ENCODE measurements at regions not wholly inside any gene's neighbourhood (a gene's known extent, or its start where the extent isn't known, plus 50 kb on each side); places are given as distances from the start of the nearest gene placed in this dataset.
A peak's percentile ranks its signal among the peaks of the same experiment; 100 is the strongest.
"Not testable (repeated sequence)": the region's sequence is repeated elsewhere in the genome, so short reads cannot be mapped to it uniquely, and the experiment has no call there.

DNA sequence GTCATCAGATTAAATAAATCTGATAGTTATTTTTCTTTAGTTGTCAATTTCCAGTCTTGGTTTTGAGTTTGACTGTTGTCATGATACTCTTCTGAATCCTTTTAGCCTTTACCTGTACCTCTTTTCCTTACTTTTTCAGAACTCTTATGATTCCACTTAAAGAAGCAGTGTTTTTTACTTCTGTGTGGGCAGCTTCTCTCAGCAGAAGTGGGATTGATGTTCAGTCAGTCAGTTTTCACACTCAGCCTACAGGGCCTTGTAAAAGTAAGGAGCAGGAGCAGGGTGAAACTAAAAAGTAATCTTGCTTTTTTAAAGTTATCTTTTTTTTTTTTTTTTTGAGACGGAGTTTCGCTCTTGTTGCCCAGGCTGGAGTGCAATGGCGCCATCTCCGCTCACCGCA lies 75.1 kb downstream of the HAUS1 start:
- DNase-seq (ENCODE audit: insufficient read length, low spot score) (no peak), FAIRE-seq (no peak)
- TF ChIP-seq, protein P1, sequence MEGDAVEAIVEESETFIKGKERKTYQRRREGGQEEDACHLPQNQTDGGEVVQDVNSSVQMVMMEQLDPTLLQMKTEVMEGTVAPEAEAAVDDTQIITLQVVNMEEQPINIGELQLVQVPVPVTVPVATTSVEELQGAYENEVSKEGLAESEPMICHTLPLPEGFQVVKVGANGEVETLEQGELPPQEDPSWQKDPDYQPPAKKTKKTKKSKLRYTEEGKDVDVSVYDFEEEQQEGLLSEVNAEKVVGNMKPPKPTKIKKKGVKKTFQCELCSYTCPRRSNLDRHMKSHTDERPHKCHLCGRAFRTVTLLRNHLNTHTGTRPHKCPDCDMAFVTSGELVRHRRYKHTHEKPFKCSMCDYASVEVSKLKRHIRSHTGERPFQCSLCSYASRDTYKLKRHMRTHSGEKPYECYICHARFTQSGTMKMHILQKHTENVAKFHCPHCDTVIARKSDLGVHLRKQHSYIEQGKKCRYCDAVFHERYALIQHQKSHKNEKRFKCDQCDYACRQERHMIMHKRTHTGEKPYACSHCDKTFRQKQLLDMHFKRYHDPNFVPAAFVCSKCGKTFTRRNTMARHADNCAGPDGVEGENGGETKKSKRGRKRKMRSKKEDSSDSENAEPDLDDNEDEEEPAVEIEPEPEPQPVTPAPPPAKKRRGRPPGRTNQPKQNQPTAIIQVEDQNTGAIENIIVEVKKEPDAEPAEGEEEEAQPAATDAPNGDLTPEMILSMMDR (IDR thresholded peaks at IDR 0.05; ENCODE audit: insufficient read depth, missing control alignments) = no peak

DNA sequence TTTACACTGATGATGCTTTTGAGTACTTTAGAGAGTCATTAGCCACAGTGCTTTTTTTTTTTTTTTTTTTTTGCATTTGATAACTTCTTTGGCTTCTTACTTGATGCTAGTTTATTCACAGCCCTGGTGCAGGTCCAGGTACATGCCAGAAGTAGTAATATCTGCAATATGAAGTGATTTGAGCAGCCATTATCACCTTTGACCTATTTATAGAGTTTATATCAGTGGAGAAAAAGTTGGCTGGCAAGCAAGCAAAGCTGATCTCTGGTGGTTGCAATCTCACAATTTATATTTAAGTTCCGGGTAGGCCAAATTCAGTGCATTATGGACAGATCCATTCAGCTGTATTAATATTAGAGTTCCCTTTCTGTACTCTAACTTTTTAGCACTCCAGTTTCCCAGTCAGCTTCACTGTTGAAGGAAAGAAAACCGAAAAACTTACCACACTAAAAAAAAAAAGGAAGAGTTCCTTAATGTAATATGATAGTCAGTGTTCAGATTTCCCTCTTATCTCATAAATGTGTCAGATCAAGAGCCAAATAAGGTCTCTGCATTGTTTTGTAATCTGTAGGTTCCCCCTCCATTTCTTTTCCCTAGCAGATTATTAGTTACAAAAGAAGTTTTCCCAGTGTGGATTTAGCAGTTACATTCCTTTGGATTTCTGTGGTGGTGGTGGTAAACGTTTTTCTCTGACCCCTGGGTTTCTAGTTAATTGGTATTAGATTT lies 78.6 kb downstream of the HAUS1 start:
- no peak for DNase-seq (ENCODE audit: insufficient read length, low spot score)
- FAIRE-seq = no peak
- TF ChIP-seq, protein P1 (IDR thresholded peaks at IDR 0.05; ENCODE audit: insufficient read depth, missing control alignments) = no peak

DNA sequence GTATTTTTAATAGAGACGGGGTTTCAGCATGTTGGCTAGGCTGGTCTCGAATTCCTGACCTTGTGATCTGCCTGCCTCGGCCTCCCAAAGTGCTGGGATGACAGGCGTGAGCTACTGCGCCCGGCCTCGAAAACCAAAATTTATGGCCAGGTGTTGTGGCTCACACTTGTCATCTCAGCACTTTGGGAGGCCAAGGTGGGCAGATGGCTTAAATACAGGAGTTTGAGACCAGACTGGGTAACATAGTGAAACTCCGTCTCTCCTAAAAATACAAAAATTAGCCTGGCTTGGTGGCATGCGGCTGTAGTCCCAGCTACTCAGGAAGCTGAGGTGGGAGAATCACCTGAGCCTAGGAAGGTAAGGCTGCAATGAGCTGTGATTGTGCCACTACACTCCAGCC lies 80.1 kb downstream of the HAUS1 start:
- not testable (repeated sequence) for DNase-seq (ENCODE audit: insufficient read length, low spot score); FAIRE-seq

DNA sequence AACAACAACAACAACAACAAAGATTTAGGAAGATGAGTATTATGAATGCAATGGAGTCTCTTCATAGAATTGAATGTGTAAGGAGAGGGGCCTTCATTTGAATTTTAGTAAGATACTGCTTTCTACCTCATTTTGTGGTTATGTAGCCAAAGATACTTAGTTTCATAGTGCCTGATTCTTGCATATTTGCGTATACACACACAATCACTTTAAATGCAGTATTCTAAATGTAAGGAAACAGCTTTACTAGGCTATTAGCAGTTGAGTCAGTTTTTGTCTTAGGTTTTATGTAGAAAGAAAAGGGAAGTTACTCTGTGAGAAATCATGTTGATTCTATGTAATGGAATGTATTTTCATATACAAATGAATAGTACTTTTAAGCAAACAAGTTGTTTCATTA lies 80.5 kb downstream of the HAUS1 start:
- no peak for FAIRE-seq
- TF ChIP-seq, protein P1 (IDR thresholded peaks at IDR 0.05; ENCODE audit: insufficient read depth, missing control alignments) = no peak
- DNase-seq (ENCODE audit: insufficient read length, low spot score) = no peak

DNA sequence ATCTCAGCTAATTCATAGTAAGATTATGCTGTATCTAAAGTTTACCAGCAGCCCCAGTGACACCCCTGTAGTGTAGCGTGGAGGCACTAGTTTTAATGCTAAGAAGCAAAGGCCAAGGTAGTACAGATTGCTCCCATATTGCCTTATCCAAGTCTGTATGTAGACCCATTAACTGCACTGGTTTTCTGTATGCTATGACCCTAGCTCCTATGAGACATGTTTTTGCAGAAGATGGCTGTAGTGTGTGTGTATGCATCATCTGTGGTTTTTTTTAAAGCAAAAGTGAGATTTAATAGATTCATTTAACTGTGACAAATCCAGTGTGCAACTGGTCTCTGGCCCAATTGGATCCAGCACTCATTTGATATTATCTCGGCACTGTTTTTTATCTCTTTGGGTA lies 86.5 kb downstream of the HAUS1 start:
- TF ChIP-seq, protein P1 (IDR thresholded peaks at IDR 0.05; ENCODE audit: insufficient read depth, missing control alignments) = no peak
- no peak for DNase-seq (ENCODE audit: insufficient read length, low spot score)
- FAIRE-seq = no peak

DNA sequence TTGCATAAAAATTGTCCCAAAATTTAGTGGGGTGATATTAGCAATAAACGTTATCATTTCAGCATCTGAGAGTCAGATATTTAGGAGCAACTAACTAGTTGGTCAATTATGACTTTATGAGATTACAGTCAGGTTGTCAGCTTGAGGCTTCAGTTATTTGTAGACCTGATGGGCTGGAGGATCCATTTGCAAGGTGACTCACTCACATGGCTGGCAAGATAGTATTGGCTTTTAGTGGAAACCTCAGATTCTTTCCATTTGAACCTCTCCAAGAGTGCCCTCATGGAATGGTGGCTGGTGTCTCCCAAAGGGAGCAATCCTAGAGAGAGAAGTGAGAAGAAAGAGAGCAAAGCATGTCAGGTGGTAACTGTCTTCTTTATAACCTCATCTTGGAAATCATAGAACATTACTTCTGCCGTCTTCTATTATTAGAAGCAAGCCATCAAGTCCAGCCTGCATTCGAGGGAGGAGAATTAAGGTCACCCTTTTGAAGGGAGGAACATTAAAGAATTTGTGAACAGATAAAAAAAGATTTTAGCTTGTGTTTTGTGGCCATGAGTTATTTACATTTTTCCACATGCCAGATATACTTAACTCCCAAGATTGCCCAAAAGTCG lies 92.5 kb downstream of the HAUS1 start:
- TF ChIP-seq, protein P1 (IDR thresholded peaks at IDR 0.05; ENCODE audit: insufficient read depth, missing control alignments) = no peak
- no peak for DNase-seq (ENCODE audit: insufficient read length, low spot score)
- no peak for FAIRE-seq

DNA sequence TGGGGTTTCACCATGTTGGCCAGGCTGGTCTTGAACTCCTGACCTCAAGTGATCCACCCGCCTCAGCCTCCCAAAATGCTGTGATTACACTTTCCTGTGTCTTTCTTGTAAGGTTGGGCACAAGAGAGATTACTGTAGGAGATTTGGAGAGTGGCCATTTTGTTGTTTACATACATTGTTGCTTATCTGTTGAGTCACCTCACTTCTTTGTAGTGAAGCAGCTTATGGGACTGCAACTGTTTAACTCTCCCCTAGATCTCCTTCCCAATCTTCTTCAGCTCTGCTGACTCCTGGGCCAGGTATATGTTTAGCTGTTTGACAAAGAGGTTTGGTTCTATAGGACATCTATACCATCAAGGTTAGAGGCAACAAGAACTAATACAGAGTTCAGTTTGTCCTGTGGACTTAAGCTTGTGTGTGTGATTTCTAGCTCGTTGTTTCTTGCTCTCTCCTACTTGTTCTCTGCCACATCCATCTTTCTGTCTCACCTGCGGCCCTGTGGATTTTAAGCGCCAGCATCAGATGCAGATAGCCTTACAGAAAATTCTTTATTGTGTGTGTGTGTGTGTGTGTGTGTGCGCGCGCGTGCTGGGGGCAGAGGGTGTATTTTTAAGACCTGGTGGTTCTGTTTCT lies 95.4 kb downstream of the HAUS1 start:
- peak; percentile 53 for FAIRE-seq
- TF ChIP-seq, protein P1 (IDR thresholded peaks at IDR 0.05; ENCODE audit: insufficient read depth, missing control alignments) = no peak
- DNase-seq (ENCODE audit: insufficient read length, low spot score) = no peak

DNA sequence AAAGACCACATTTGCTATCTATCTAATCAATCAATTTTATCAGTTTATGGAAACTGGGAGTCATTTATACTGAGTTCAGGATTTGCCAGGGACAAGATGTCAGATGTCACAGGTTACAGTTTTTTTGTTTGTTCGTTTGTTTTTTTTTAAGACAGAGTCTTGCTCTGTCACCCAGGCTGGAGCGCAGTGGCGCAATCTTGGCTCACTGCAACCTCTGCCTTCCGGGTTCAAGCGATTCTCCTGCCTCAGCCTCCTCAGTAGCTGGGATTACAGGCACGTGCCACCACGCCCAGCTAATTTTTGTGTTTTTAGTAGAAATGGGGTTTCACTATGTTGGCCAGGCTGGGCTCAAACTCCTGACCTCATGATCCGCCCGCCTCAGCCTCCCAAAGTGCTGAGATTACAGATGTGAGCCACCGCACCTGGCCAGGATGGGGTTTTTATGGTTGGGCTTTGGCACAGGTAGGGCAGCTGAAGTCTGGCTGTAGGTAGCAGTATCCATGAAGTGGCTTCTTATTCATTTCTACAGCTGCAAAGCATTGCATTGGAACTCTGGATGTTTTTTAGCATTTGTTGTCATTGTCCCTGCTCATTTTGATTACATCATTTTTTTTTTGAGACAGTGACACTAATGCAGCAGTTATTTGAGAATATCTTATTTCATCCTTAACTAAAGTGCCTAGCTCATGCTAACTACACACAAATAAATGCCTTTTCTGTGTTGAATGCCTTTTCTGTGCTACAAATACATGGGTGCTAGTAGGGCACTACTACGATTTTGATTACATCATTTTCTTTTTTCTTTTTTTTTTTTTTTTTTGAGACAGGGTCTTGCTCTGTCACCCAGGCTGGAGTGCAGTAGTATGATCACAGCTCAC lies 96.2 kb downstream of the HAUS1 start:
- FAIRE-seq; DNase-seq (ENCODE audit: insufficient read length, low spot score): not testable (repeated sequence)
